ENCODE measurements at regions not wholly inside any gene's neighbourhood (a gene's known extent, or its start where the extent isn't known, plus 50 kb on each side); places are given as distances from the start of the nearest gene placed in this dataset.

GRCh38 chr2:146602383-146602782 lies 1242.4 kb upstream of the ACVR2A start:
- no peak for ATAC-seq (ENCODE audit: low read depth)
- Mint-ChIP-seq H3K4me3 (no peak overlapping the region), H3K9me3 (no peaks in the 10 kb centered on the region), H3K36me3 (ENCODE audit: low read depth) (no peaks in the 10 kb centered on the region), H3K4me1 (no peaks in the 10 kb centered on the region), H3K27me3 (no peaks in the 10 kb centered on the region), H3K27ac (no peak overlapping the region)
- ChIA-PET POLR2A (no interaction called here), CTCF (no interaction called here)
- no peak for TF ChIP-seq CTCF (IDR thresholded peaks at IDR 0.05)
- intact Hi-C loops (cut with micrococcal nuclease), result no loop called here
- DNase-seq, result no peak

GRCh38 chr2:146598791-146599190 lies 1246.0 kb upstream of the ACVR2A start:
- DNase-seq (no peak), ATAC-seq (ENCODE audit: low read depth) (no peak)
- Mint-ChIP-seq H3K27me3 (no peaks in the 10 kb centered on the region), H3K36me3 (ENCODE audit: low read depth) (no peaks in the 10 kb centered on the region), H3K27ac (no peak overlapping the region), H3K9me3 (no peaks in the 10 kb centered on the region), H3K4me3 (no peak overlapping the region), H3K4me1 (no peaks in the 10 kb centered on the region)
- CTCF ChIA-PET, result no interaction called here
- intact Hi-C loops (cut with micrococcal nuclease), result no loop called here
- no peak for TF ChIP-seq CTCF (IDR thresholded peaks at IDR 0.05)
- POLR2A ChIA-PET, result no interaction called here

GRCh38 chr2:146597291-146597690 lies 1247.5 kb upstream of the ACVR2A start:
- H3K27me3 Mint-ChIP-seq, result no peaks in the 10 kb centered on the region
- no peaks in the 10 kb centered on the region for H3K9me3 Mint-ChIP-seq
- ATAC-seq (ENCODE audit: low read depth) (no peak), DNase-seq (no peak)
- ChIA-PET CTCF (no interaction called here), POLR2A (no interaction called here)
- H3K4me3 Mint-ChIP-seq, result no peak overlapping the region
- no peak overlapping the region for H3K27ac Mint-ChIP-seq
- no peaks in the 10 kb centered on the region for H3K4me1 Mint-ChIP-seq
- H3K36me3 Mint-ChIP-seq (ENCODE audit: low read depth), result no peaks in the 10 kb centered on the region
- intact Hi-C loops (cut with micrococcal nuclease), result no loop called here
- TF ChIP-seq CTCF (IDR thresholded peaks at IDR 0.05), result no peak

- ATAC-seq (ENCODE audit: low read depth), result no peak
- ChIA-PET CTCF (no interaction called here), POLR2A (no interaction called here)
- no peak for TF ChIP-seq CTCF (IDR thresholded peaks at IDR 0.05)
- DNase-seq, result no peak
- Mint-ChIP-seq H3K4me1 (no peaks in the 10 kb centered on the region), H3K9me3 (no peaks in the 10 kb centered on the region), H3K4me3 (no peak overlapping the region), H3K27ac (no peak overlapping the region), H3K36me3 (ENCODE audit: low read depth) (no peaks in the 10 kb centered on the region), H3K27me3 (no peaks in the 10 kb centered on the region)
- intact Hi-C loops (cut with micrococcal nuclease), result no loop called here
Observed at GRCh38 chr2:146591908-146592307, 1252.9 kb upstream of the ACVR2A start.

- no peak overlapping the region for H3K27ac Mint-ChIP-seq
- CTCF ChIA-PET, result no interaction called here
- intact Hi-C loops (cut with micrococcal nuclease), result no loop called here
- H3K4me3 Mint-ChIP-seq, result no peak overlapping the region
- POLR2A ChIA-PET, result no interaction called here
- no peak for DNase-seq
- no peaks in the 10 kb centered on the region for H3K36me3 Mint-ChIP-seq (ENCODE audit: low read depth)
- no peak for TF ChIP-seq CTCF (IDR thresholded peaks at IDR 0.05)
- H3K4me1 Mint-ChIP-seq, result no peaks in the 10 kb centered on the region
- no peak for ATAC-seq (ENCODE audit: low read depth)
- H3K27me3 Mint-ChIP-seq, result no peaks in the 10 kb centered on the region
- no peaks in the 10 kb centered on the region for H3K9me3 Mint-ChIP-seq
Observed at GRCh38 chr2:146587291-146587713, 1257.5 kb upstream of the ACVR2A start.
